Left lung (tissue), 4 donors: ENCODE measurements at regions not wholly inside any gene's neighbourhood (a gene's known extent, or its start where the extent isn't known, plus 50 kb on each side); places are given as distances from the start of the nearest gene placed in this dataset.

Source experiments
- ATAC-seq: fragments of 200-7000 bp; cut with Tn5 transposase; one replicate; pipeline ENCODE4 v1.9.1; 2020; ENCODE audit warnings: moderate library complexity
- DNase-seq, 4 donors: peaks; one replicate each; pipeline ENCODE4 v3.0.0-alpha.2; 2013 to 2020
- H3K27ac ChIP-seq, 2 donors: fragments of 200-600 bp; sonication (generic) in 1 of 2; one replicate each; pipeline versions ENCODE4 v1.5.0 to v1.8.0; 2020 to 2021
- H3K27me3 ChIP-seq, 2 donors: fragments of 200-600 bp; sonication (generic) in 1 of 2; one replicate each; pipeline versions ENCODE4 v1.5.0 to v1.8.0; 2020 to 2021
- H3K36me3 ChIP-seq, 2 donors: fragments of 200-600 bp; sonication (generic) in 1 of 2; one replicate each; pipeline versions ENCODE4 v1.5.0 to v1.8.0; 2020 to 2021
- H3K4me1 ChIP-seq, 2 donors: fragments of 200-600 bp; one replicate each; pipeline ENCODE4 v1.8.0; 2021
- H3K4me3 ChIP-seq, 2 donors: fragments of 200-600 bp; sonication (generic) in 1 of 2; one replicate each; pipeline versions ENCODE4 v1.5.0 to v1.8.0; 2020 to 2021; ENCODE audit warnings: mild to moderate bottlenecking in 1 of 2
- H3K9me3 ChIP-seq, 2 donors: fragments of 200-600 bp; sonication (generic) in 1 of 2; one replicate each; pipeline versions ENCODE4 v1.5.0 to v1.8.0; 2020 to 2021
- CTCF ChIP-seq, 2 donors: fragments of 200-600 bp; sonication (generic) in 1 of 2; IDR thresholded peaks; one replicate each; pipeline versions ENCODE4 v1.5.0 to v1.8.0; 2021; ENCODE audit warnings: antibody characterized with exemption in 2 of 2
- intact Hi-C, 2 donors: fragments of 100-400 bp; cut with DNase I; formaldehyde crosslinking; loops; one replicate each; pipeline versions ENCODE4 v1.11.2 to v1.14.2; 2022
- donor health status: DM: no; HTN: yes; CAD: no.
- donor health status: DM: no; HTN: no; CAD: no.

DNA sequence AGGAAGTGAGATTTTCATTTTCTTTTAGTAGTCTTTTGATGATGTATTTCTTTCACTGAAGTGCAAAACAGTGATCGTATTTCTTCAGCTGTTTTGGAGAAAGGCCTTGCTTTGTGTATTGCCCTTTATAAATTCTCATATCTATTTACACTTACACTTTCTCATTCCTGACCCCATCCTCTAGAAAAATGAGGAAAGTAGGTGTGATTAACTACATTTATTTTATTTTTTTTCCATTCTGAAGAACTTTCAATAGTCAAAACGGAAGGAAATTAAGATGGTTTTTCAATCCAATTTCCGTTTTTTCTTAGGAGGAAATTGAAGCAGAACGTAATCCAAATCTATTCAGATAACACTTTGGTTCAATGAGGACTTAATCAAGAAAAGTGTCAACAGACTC lies 188.1 kb downstream of the SLITRK5 start:
- no peak for TF ChIP-seq CTCF (IDR thresholded peaks at IDR 0.05)
- Histone ChIP-seq H3K27ac (no peak overlapping the region), H3K4me1 (no peaks in the 10 kb centered on the region), H3K27me3 (no peaks in the 10 kb centered on the region), H3K9me3 (peaks cover 0 to 6% of the 10 kb centered on the region in 2 donors), H3K4me3 (no peak overlapping the region), H3K36me3 (no peaks in the 10 kb centered on the region)
- ATAC-seq (no peak), DNase-seq (no peak)
- intact Hi-C loops: no loop called here

DNA sequence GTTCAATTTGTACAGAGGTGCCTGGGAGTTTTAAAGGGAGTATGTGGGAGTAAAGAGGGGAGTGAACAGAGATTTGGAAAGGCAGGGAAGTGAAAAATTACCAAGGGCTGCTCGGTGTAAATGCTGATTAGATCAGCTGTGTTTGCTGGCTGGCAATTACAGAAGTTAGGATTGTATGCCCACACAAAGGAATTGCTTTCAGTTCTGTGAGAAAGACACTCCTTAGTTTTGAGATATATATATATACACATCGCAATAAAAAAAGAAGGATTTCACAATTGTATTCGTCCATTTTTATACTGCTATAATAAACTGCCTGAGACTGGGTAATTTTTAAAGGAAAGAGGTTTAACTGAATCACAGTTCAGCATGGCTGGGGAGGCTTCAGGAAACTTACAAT lies 196.3 kb downstream of the SLITRK5 start:
- no peak overlapping the region for H3K4me3 ChIP-seq
- H3K27ac ChIP-seq: no peak overlapping the region
- no peak for TF ChIP-seq CTCF (IDR thresholded peaks at IDR 0.05)
- no peaks in the 10 kb centered on the region for H3K36me3 ChIP-seq
- ATAC-seq: no peak
- DNase-seq: no peak
- intact Hi-C loops: no loop called here
- H3K9me3 ChIP-seq: no peaks in the 10 kb centered on the region
- no peaks in the 10 kb centered on the region for H3K4me1 ChIP-seq
- no peaks in the 10 kb centered on the region for H3K27me3 ChIP-seq

- H3K27ac ChIP-seq: no peak overlapping the region
- DNase-seq (no peak), ATAC-seq (no peak)
- no peaks in the 10 kb centered on the region for H3K36me3 ChIP-seq
- H3K9me3 ChIP-seq: no peaks in the 10 kb centered on the region
- no peak for TF ChIP-seq CTCF (IDR thresholded peaks at IDR 0.05)
- H3K27me3 ChIP-seq: no peaks in the 10 kb centered on the region
- no peak overlapping the region for H3K4me3 ChIP-seq
- intact Hi-C loops: no loop called here
- no peaks in the 10 kb centered on the region for H3K4me1 ChIP-seq
Observed at GRCh38 chr13:87868731-87869130, 197.6 kb downstream of the SLITRK5 start.

- Histone ChIP-seq H3K4me1 (no peaks in the 10 kb centered on the region), H3K9me3 (peaks cover 0 to 3% of the 10 kb centered on the region in 2 donors), H3K27ac (no peak overlapping the region), H3K36me3 (no peaks in the 10 kb centered on the region), H3K4me3 (no peak overlapping the region), H3K27me3 (no peaks in the 10 kb centered on the region)
- intact Hi-C loops: no loop called here
- DNase-seq (no peak), ATAC-seq (no peak)
- no peak for TF ChIP-seq CTCF (IDR thresholded peaks at IDR 0.05)
Observed at GRCh38 chr13:87872813-87873212, 201.6 kb downstream of the SLITRK5 start.

- intact Hi-C loops: no loop called here
- ATAC-seq: no peak
- no peak for TF ChIP-seq CTCF (IDR thresholded peaks at IDR 0.05)
Observed at GRCh38 chr13:87877477-87877876, 206.3 kb downstream of the SLITRK5 start.

More at GRCh38 chr13:87877477-87877876, 206.3 kb downstream of the SLITRK5 start:
- Histone ChIP-seq H3K27ac (no peak overlapping the region), H3K4me3 (no peak overlapping the region), H3K36me3 (no peaks in the 10 kb centered on the region), H3K27me3 (no peaks in the 10 kb centered on the region), H3K4me1 (no peaks in the 10 kb centered on the region), H3K9me3 (peaks cover 0 to 3% of the 10 kb centered on the region in 2 donors)
- no peak for DNase-seq
